HL-60/S4 treated with phorbol 12-myristate 13-acetate at 8.2 ng/mL for 4 days and 3 days (cell line): ENCODE measurements at regions not wholly inside any gene's neighbourhood (a gene's known extent, or its start where the extent isn't known, plus 50 kb on each side); places are given as distances from the start of the nearest gene placed in this dataset.

ENCODE experiments used
- in situ Hi-C: fragments of 300-500 bp; cut with MboI; formaldehyde crosslinking; loops from 2 replicates; pipeline ENCODE4 v1.15.0; 2022; ENCODE audit warnings: low sequenced_read_pairs

- in situ Hi-C loops, result no loop called here
Observed at GRCh38 chr6:98669371-98669770, 165.0 kb upstream of the POU3F2 start.

- in situ Hi-C loops, result no loop called here
Observed at GRCh38 chr6:98670045-98670746, 164.2 kb upstream of the POU3F2 start.

GRCh38 chr6:98672681-98673475 lies 161.5 kb upstream of the POU3F2 start:
- in situ Hi-C loops, result no loop called here

GRCh38 chr6:98678481-98678880 lies 155.9 kb upstream of the POU3F2 start:
- in situ Hi-C loops, result no loop called here

GRCh38 chr6:98686008-98686601 lies 148.3 kb upstream of the POU3F2 start:
- in situ Hi-C loops, result no loop called here

GRCh38 chr6:98687752-98688151 lies 146.6 kb upstream of the POU3F2 start:
- in situ Hi-C loops, result no loop called here

- in situ Hi-C loops, result no loop called here
Observed at GRCh38 chr6:98695091-98695801, 139.1 kb upstream of the POU3F2 start.

- in situ Hi-C loops, result no loop called here
Observed at GRCh38 chr6:98711380-98711779, 123.0 kb upstream of the POU3F2 start.

- in situ Hi-C loops, result no loop called here
Observed at GRCh38 chr6:98716341-98716740, 118.0 kb upstream of the POU3F2 start.

- in situ Hi-C loops, result no loop called here
Observed at GRCh38 chr6:98717322-98717877, 117.0 kb upstream of the POU3F2 start.

- in situ Hi-C loops, result no loop called here
Observed at GRCh38 chr6:98717988-98718387, 116.4 kb upstream of the POU3F2 start.

- in situ Hi-C loops, result no loop called here
Observed at GRCh38 chr6:98724537-98724936, 109.8 kb upstream of the POU3F2 start.

- in situ Hi-C loops, result no loop called here
Observed at GRCh38 chr6:98747273-98747672, 87.1 kb upstream of the POU3F2 start.

- in situ Hi-C loops, result no loop called here
Observed at GRCh38 chr6:98747960-98748359, 86.4 kb upstream of the POU3F2 start.

- in situ Hi-C loops, result no loop called here
Observed at GRCh38 chr6:98759459-98759858, 74.9 kb upstream of the POU3F2 start.

- in situ Hi-C loops, result no loop called here
Observed at GRCh38 chr6:98764373-98764911, 69.9 kb upstream of the POU3F2 start.

GRCh38 chr6:98769546-98769945 lies 64.8 kb upstream of the POU3F2 start:
- in situ Hi-C loops, result no loop called here

GRCh38 chr6:98775205-98775604 lies 59.2 kb upstream of the POU3F2 start:
- in situ Hi-C loops, result no loop called here

GRCh38 chr6:98777762-98778161 lies 56.6 kb upstream of the POU3F2 start:
- in situ Hi-C loops, result no loop called here

- in situ Hi-C loops, result no loop called here
Observed at GRCh38 chr6:98779618-98780017, 54.8 kb upstream of the POU3F2 start.

GRCh38 chr6:98782772-98783171 lies 51.6 kb upstream of the POU3F2 start:
- in situ Hi-C loops, result no loop called here
